ENCODE measurements at regions not wholly inside any gene's neighbourhood (a gene's known extent, or its start where the extent isn't known, plus 50 kb on each side); places are given as distances from the start of the nearest gene placed in this dataset.

GRCh38 chr3:66910266-66911055 lies 87.6 kb upstream of the KBTBD8 start:
- TF ChIP-seq CTCF (IDR thresholded peaks at IDR 0.05 in 8 of 11, conservative IDR thresholded peaks at IDR 0.05 in 3 of 11) (no peak), POLR2AphosphoS5 (IDR thresholded peaks at IDR 0.05) (no peak), POLR2A (IDR thresholded peaks at IDR 0.05) (no peak)

All from spleen (tissue), 7 donors.